Thyroid gland (tissue), 4 donors: ENCODE measurements at regions not wholly inside any gene's neighbourhood (a gene's known extent, or its start where the extent isn't known, plus 50 kb on each side); places are given as distances from the start of the nearest gene placed in this dataset.

Source experiments
- DNase-seq, 2 donors: peaks; one replicate each; pipeline ENCODE4 v3.0.0-alpha.2; 2019
- H3K27ac ChIP-seq, 3 donors: fragments of 200-600 bp; sonication (generic); 1 replicate in 2 of 3; 2 replicates in 1 of 3; pipeline ENCODE4 v1.5.1; 2016 to 2019; ENCODE audit warnings: mild to moderate bottlenecking in 1 of 3, moderate library complexity in 1 of 3
- H3K27me3 ChIP-seq: fragments of 200-600 bp; sonication (generic); one replicate; pipeline ENCODE4 v1.5.1; 2019
- H3K36me3 ChIP-seq, 2 donors: fragments of 200-600 bp; sonication (generic); one replicate each; pipeline ENCODE4 v1.5.1; 2016 to 2019
- H3K4me1 ChIP-seq, 2 donors: fragments of 200-600 bp; sonication (generic); one replicate each; pipeline ENCODE4 v1.5.1; 2017 to 2019
- H3K4me3 ChIP-seq, 3 donors: fragments of 200-600 bp; sonication (generic); replicated peaks in 1 of 3; 1 replicate in 2 of 3; 2 replicates in 1 of 3; pipeline ENCODE4 v1.5.1; 2016; ENCODE audit warnings: mild to moderate bottlenecking in 1 of 3
- H3K9me3 ChIP-seq: fragments of 200-600 bp; sonication (generic); one replicate; pipeline ENCODE4 v1.5.1; 2017
- POLR2A ChIP-seq, 2 donors: fragments of 450-650 bp; IDR thresholded peaks; one replicate each; pipeline ENCODE4 v1.6.1; 2017; ENCODE audit warnings: antibody characterized with exemption in 2 of 2, mild to moderate bottlenecking in 2 of 2, moderate library complexity in 1 of 2
- WGBS, 2 donors: methylation state at CpG; one replicate each; pipeline ENCODE4 v1.1.5; 2017; 5-methylcytosine and 5-hydroxymethylcytosine counted together
- intact Hi-C: fragments of 100-400 bp; cut with DNase I; formaldehyde crosslinking; loops from one replicate; pipeline ENCODE4 v1.15.1; 2023
- TF ChIP-seq, protein P1 (sequence below), 6 experiments: fragments of 200-600 bp in 3 of 6; fragments of 450-650 bp in 3 of 6; sonication (generic) in 3 of 6; IDR thresholded peaks; one replicate each; pipeline ENCODE4 v1.5.1; 2016 to 2019; ENCODE audit warnings: antibody characterized with exemption in 6 of 6, mild to moderate bottlenecking in 2 of 6, inconsistent platforms in 1 of 6, moderate library complexity in 1 of 6

DNA sequence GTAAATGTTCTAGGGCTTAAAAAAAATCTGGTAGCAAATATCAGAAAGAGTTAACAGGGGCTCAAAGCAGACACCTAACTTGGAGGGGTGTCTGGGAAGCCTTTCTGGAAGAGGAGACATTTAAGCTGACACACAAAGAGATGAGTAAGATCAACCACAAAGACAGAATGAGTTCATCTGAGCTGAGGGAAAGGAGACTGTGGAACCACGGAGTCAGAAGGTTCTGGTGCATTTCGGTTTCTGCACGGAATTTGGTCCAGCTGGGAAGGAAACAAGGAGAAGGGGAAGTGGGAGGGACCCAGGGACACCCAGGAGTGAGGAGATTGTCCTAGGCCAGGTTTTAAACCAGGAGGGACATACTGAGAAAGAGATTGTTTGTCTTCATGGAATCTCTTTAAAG, 161.1 kb downstream of the PHETA1 start:
- Histone ChIP-seq H3K27ac (no peak overlapping the region), H3K36me3 (no peaks in the 10 kb centered on the region), H3K27me3 (no peaks in the 10 kb centered on the region), H3K9me3 (no peaks in the 10 kb centered on the region), H3K4me3 (no peak overlapping the region), H3K4me1 (peaks cover 0 to 9% of the 10 kb centered on the region in 2 donors)
- TF ChIP-seq, protein P1, sequence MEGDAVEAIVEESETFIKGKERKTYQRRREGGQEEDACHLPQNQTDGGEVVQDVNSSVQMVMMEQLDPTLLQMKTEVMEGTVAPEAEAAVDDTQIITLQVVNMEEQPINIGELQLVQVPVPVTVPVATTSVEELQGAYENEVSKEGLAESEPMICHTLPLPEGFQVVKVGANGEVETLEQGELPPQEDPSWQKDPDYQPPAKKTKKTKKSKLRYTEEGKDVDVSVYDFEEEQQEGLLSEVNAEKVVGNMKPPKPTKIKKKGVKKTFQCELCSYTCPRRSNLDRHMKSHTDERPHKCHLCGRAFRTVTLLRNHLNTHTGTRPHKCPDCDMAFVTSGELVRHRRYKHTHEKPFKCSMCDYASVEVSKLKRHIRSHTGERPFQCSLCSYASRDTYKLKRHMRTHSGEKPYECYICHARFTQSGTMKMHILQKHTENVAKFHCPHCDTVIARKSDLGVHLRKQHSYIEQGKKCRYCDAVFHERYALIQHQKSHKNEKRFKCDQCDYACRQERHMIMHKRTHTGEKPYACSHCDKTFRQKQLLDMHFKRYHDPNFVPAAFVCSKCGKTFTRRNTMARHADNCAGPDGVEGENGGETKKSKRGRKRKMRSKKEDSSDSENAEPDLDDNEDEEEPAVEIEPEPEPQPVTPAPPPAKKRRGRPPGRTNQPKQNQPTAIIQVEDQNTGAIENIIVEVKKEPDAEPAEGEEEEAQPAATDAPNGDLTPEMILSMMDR (IDR thresholded peaks at IDR 0.05): no peak
- TF ChIP-seq POLR2A (IDR thresholded peaks at IDR 0.05): no peak
- intact Hi-C loops: no loop called here
- DNase-seq: no peak
- WGBS, 2 donors: 80 to 84% methylated on average over 3 of the region's 3 CpGs

DNA sequence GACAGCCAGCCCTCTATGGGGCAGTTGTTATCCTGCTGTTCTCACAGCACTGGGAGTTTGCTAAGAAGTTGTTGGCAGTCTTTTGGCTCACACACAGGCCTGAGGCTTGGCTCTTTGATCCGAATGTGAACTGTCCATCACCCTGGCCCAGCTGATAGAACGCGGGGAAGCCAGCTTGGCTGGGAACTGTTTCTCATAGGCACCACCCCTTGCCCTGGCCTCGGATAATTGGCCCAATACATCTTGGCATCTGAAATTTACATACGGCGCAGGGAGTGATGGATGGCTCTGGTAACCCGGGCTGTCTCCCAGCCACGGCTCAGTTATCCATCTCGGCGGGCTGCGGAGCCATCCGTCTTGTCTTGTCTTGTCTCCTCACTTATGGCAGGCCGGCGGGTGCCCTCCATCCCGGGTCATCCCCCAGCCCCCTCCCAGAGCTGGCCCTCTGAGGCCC, 164.1 kb downstream of the PHETA1 start:
- no peak overlapping the region for H3K27ac ChIP-seq
- no peak overlapping the region for H3K4me3 ChIP-seq
- peaks cover 0 to 4% of the 10 kb centered on the region in 2 donors for H3K4me1 ChIP-seq
- no peaks in the 10 kb centered on the region for H3K27me3 ChIP-seq
- TF ChIP-seq POLR2A (IDR thresholded peaks at IDR 0.05): no peak
- TF ChIP-seq, protein P1 (IDR thresholded peaks at IDR 0.05): no peak
- intact Hi-C loops: no loop called here
- no peak for DNase-seq
- H3K36me3 ChIP-seq: no peaks in the 10 kb centered on the region
- WGBS, 2 donors: 70 to 80% methylated on average over 12 to 15 of the region's 15 CpGs
- no peaks in the 10 kb centered on the region for H3K9me3 ChIP-seq

DNA sequence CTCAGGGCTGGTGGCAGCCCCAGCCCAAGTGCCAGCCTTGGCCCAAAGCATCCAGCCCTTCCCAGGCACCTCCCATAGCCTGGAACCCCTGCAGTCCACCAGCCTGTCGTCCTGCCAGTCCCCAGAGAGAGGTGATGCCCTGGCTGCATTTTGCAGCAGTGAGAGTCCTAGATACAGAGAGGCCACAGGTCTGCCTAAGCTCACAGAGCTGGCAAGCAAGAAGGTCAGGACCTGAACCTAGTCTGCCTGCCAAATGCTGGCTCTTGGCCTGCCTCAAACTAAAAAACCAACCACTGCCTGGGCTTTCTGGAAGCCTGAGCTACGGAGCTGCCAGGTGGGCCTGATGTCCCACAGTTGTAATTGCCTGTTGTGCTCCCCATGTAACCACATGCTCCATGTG, 164.9 kb downstream of the PHETA1 start:
- H3K27me3 ChIP-seq: no peaks in the 10 kb centered on the region
- DNase-seq: no peak

DNA sequence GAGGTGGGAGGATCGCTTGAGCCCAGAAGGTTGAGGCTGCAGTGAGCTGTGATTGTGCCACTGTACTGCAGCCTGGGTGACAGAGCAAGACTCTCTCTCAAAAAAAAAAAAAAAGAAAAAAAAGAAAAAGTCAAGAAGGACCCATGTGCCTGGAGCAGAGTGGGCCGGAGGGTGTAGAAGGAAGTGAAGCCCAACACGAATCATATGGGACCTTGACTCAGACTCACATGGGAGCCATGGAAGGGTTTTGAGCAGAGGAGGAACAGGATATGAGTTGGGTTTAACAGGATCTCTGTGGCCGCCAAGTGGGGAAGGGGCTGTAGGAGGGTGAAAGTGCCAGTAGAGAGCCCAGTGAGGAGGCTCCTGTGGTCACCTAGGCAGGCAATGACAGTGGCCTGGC, 165.4 kb downstream of the PHETA1 start:
- H3K36me3 ChIP-seq: no peaks in the 10 kb centered on the region
- H3K4me3 ChIP-seq: no peak overlapping the region
- H3K9me3 ChIP-seq: no peaks in the 10 kb centered on the region
- DNase-seq: no peak
- intact Hi-C loops: no loop called here
- H3K27ac ChIP-seq: no peak overlapping the region
- TF ChIP-seq POLR2A (IDR thresholded peaks at IDR 0.05): no peak
- TF ChIP-seq, protein P1 (IDR thresholded peaks at IDR 0.05): no peak
- H3K27me3 ChIP-seq: no peaks in the 10 kb centered on the region
- WGBS, 2 donors: 87 to 88% methylated on average over 4 of the region's 4 CpGs
- no peaks in the 10 kb centered on the region for H3K4me1 ChIP-seq

More for the DNA sequence above, 164.9 kb downstream of the PHETA1 start:
- intact Hi-C loops: no loop called here
- Histone ChIP-seq H3K4me3 (no peak overlapping the region), H3K9me3 (no peaks in the 10 kb centered on the region), H3K4me1 (no peaks in the 10 kb centered on the region), H3K27ac (no peak overlapping the region), H3K36me3 (no peaks in the 10 kb centered on the region)
- 82% methylated on average over 2 of the region's 2 CpGs; no CpG with 5 or more reads in 1 of the 2 donors for WGBS, 2 donors
- no peak for TF ChIP-seq POLR2A (IDR thresholded peaks at IDR 0.05)
- TF ChIP-seq, protein P1 (IDR thresholded peaks at IDR 0.05): no peak

DNA sequence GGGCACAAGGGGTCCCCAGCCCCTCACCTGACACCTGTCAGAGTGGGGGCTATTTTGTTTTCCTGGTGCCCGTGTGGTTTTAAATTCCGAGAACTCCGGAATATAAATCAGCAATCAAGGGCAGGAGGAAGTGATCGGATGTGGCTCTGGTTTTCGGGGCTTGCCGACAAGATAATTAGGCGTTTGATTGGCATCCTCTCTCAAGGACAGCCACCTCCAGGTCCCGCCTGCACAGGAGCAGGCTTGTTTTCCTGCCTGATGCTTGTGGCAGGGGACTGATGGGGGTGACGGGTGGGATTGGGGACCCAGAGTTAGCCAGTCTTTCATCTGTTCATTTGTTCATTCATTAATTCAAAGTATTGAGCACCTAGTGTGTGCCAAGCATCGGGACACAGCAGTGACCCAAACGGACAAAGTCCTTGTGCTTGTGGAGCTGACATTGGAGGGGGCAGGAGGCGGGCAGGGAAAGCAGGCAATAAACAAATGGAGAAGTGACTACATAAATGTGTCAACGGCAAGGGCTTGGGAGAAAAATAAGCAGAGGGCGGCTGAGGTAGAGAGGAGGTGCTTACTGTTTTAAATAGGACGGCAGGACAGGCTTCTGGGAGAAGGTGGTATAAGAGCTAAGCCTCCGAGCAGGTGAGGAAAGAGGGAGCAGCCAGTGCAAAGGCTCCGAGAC, 166.5 kb downstream of the PHETA1 start:
- TF ChIP-seq, protein P1 (IDR thresholded peaks at IDR 0.05): no peak
- TF ChIP-seq POLR2A (IDR thresholded peaks at IDR 0.05): no peak
- intact Hi-C loops: no loop called here
- no peaks in the 10 kb centered on the region for H3K27me3 ChIP-seq

More for the DNA sequence above, 166.5 kb downstream of the PHETA1 start:
- no peaks in the 10 kb centered on the region for H3K9me3 ChIP-seq
- no peak overlapping the region for H3K27ac ChIP-seq
- no peaks in the 10 kb centered on the region for H3K36me3 ChIP-seq
- no peaks in the 10 kb centered on the region for H3K4me1 ChIP-seq
- WGBS, 2 donors: 81 to 83% methylated on average over 17 of the region's 17 CpGs
- DNase-seq: no peak
- no peak overlapping the region for H3K4me3 ChIP-seq
